GM10266 (cell line): ENCODE measurements at regions not wholly inside any gene's neighbourhood (a gene's known extent, or its start where the extent isn't known, plus 50 kb on each side); places are given as distances from the start of the nearest gene placed in this dataset.
"Not testable (repeated sequence)": the region's sequence is repeated elsewhere in the genome, so short reads cannot be mapped to it uniquely, and the experiment has no call there.

Experiments used
- DNase-seq: peaks from one replicate; pipeline ENCODE4 v3.0.0; 2012; ENCODE audit errors: extremely low spot score
- CTCF ChIP-seq: IDR thresholded peaks from 2 replicates; pipeline ENCODE4 v1.5.1; 2012; ENCODE audit warnings: mild to moderate bottlenecking, low read depth; ENCODE audit not compliant: control insufficient read depth, insufficient read depth; ENCODE audit errors: missing control alignments

- TF ChIP-seq CTCF, result no peak
- DNase-seq, result no peak
Measured at GRCh38 chr10:125258676-125259075, 98.3 kb upstream of the CTBP2 start.

- no peak for DNase-seq
- TF ChIP-seq CTCF, result no peak
Measured at GRCh38 chr10:125257521-125258108, 97.3 kb upstream of the CTBP2 start.

- TF ChIP-seq CTCF, result no peak
- DNase-seq, result no peak
Measured at GRCh38 chr10:125256026-125256425, 95.7 kb upstream of the CTBP2 start.

GRCh38 chr10:125252937-125253336 lies 92.6 kb upstream of the CTBP2 start:
- no peak for DNase-seq
- TF ChIP-seq CTCF, result no peak

GRCh38 chr10:125250834-125251233 lies 90.5 kb upstream of the CTBP2 start:
- not testable (repeated sequence) for DNase-seq

- no peak for TF ChIP-seq CTCF
- no peak for DNase-seq
Measured at GRCh38 chr10:125249948-125250347, 89.6 kb upstream of the CTBP2 start.

- no peak for TF ChIP-seq CTCF
- no peak for DNase-seq
Measured at GRCh38 chr10:125248489-125248888, 88.1 kb upstream of the CTBP2 start.

GRCh38 chr10:125247576-125247975 lies 87.2 kb upstream of the CTBP2 start:
- no peak for DNase-seq
- TF ChIP-seq CTCF, result no peak
